ENCODE measurements at regions not wholly inside any gene's neighbourhood (a gene's known extent, or its start where the extent isn't known, plus 50 kb on each side); places are given as distances from the start of the nearest gene placed in this dataset.
"Not testable (repeated sequence)": the region's sequence is repeated elsewhere in the genome, so short reads cannot be mapped to it uniquely, and the experiment has no call there.

GRCh38 chr13:110979149-110979548 lies 64.3 kb upstream of the ANKRD10 start:
- TF ChIP-seq POLR2AphosphoS5 (IDR thresholded peaks at IDR 0.05; ENCODE audit: low read depth, low read length); POLR2A (IDR thresholded peaks at IDR 0.05; ENCODE audit: low read depth, low read length); TAF1 (IDR thresholded peaks at IDR 0.05; ENCODE audit: borderline replicate concordance, low read depth, low read length): not testable (repeated sequence)
